ENCODE measurements at regions not wholly inside any gene's neighbourhood (a gene's known extent, or its start where the extent isn't known, plus 50 kb on each side); places are given as distances from the start of the nearest gene placed in this dataset.

GRCh38 chr1:22344851-22345560 lies 106.6 kb upstream of the ZBTB40 start:
- TF ChIP-seq BHLHE40 (IDR thresholded peaks at IDR 0.05; ENCODE audit: borderline replicate concordance) (no peak), FOXA1 (IDR thresholded peaks at IDR 0.05) (no peak), SP1 (IDR thresholded peaks at IDR 0.05) (no peak), FOXM1 (IDR thresholded peaks at IDR 0.05; ENCODE audit: borderline replicate concordance) (no peak), SUZ12 (IDR thresholded peaks at IDR 0.05) (no peak), NFRKB (IDR thresholded peaks at IDR 0.05) (no peak), FOXK2 (IDR thresholded peaks at IDR 0.05) (no peak), TARDBP (IDR thresholded peaks at IDR 0.05) (no peak), ZNF384 (IDR thresholded peaks at IDR 0.05) (no peak), LEF1 (IDR thresholded peaks at IDR 0.05; ENCODE audit: borderline replicate concordance) (no peak)
